CMK (cell line): ENCODE measurements at regions not wholly inside any gene's neighbourhood (a gene's known extent, or its start where the extent isn't known, plus 50 kb on each side); places are given as distances from the start of the nearest gene placed in this dataset.
"Not testable (repeated sequence)": the region's sequence is repeated elsewhere in the genome, so short reads cannot be mapped to it uniquely, and the experiment has no call there.

ENCODE experiments used
- DNase-seq: peaks from one replicate; pipeline ENCODE4 v3.0.0-alpha.2; 2010; ENCODE audit warnings: low read depth

DNA sequence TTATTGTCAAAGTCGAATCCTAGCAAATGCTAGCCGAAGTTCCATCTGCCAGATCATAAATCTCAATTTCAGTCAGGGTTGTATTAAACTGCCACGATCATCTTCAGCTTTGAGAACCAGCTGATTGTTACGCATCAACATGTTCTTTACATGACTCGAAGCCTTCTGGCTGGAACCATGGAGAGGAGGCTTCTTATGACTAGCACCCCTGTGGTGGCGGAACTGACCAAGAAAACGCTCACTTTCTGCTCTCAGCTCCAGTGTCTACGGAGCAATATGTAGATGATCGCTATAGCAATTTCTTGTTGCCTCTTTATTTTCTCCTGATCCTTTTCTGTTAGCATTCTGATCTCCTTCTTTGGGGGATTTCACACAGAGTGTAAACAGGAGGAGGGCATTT, 479.4 kb upstream of the SLC35B3 start:
- DNase-seq = no peak

DNA sequence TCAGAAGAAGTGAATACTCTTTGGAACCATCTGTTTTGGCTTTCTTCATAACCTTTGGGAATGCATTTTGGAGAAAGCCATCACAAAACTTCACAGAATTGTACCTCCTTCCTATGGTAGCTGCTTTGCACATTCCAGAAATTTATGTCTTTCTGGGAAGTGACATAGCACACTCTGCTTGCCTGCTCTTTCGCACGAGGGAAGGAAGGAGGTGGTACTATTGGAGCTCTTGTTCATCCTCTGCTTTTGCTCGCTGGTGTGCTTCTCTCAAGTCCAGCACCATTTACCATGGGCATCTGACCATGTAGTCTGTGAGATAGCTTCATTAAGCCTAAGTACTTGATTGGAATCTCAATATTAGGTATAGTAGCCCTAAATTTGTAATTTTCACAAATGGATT, 473.3 kb upstream of the SLC35B3 start:
- DNase-seq = no peak

DNA sequence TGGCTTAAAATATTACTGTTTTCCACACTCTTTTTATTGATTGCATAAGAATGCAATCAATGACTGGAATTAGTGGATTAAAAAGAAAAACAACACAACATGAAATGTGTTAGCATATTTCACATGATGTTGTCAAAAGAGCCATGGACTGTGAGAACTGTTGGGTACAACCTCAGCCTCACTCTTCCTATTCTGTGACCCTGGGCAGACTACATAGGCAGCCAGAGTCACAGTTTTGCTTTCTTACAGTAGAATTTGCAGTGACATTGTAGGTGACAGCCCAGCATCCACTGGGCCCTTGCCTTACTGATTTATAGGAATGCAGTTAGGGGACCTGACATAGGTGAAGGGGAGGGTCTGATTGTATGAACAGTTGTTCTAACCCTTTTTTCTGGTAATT, 471.4 kb upstream of the SLC35B3 start:
- DNase-seq = no peak

DNA sequence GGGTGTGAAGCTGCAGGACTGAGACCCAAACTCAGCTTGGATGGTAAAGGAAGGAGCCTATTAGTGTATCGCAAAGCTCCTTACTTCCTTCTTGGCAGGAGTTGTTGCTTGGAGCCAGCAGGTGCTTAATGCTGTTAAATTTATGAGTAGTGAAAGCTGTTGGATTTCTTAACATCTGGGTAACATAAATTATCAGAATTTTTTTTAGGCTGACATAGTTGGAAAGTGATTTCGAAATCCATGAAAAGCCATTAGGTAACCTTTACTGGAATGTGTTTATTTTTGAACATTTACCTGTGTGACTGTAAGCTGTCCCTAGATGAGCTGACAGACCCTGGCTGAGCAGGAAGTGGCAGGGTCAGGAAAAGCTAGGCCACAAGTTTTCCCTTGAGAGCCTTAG, 470.4 kb upstream of the SLC35B3 start:
- DNase-seq = no peak

DNA sequence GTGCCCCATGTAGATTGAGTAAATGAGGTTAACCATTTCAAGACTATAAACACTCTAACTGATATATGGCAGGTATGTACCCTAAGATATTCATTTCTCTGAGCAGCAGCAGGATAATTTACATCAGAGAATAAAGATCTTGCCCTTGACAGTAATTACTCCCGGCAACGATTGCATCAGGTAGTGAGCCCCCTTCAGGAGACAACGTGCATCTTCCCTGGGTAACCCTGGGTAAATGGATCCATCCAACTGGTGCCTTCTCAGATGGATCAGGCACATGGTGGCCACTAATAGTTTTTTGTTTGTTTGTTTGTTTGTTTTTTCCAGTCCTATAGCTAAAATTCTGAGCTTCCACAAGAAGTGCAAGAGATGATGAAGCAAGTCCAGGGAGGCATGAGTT, 469.4 kb upstream of the SLC35B3 start:
- DNase-seq = no peak

DNA sequence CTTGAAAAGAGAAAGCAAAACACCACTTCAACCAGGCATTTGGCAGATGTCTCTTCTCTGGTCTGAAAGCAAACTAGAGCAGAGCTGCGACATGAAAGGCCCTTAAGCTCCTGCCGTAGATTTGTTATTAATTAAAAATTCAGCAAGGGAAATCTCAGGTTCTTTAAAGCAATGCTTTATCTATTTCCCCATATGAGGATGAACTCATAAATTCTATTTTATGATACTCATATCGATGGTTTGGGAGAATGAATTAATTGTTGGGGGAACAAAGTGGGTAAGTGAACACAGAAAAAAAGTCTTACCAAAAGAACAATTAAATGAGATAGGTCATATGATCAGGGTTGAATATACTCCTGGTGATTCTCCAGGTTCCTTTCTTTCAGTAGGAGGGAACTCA, 464.7 kb upstream of the SLC35B3 start:
- DNase-seq = no peak

DNA sequence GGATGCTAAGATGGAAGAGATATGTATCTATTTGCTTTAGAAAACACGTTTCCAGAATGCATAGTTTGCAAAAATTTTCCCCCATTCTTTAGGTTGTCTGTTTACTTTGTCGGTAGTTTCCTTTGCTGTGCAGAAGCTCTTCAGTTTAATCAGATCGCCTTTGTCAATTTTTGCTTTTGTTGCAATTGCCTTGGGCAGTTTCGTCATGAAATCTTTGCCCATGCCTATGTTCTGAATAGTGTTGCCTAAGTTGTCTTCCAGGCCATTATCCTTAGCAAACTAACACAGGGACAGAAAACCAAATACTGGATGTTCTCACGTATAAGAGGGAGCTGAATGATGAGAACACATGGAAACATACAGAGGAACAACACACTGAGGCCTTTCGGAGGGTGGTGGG, 454.2 kb upstream of the SLC35B3 start:
- DNase-seq = no peak

DNA sequence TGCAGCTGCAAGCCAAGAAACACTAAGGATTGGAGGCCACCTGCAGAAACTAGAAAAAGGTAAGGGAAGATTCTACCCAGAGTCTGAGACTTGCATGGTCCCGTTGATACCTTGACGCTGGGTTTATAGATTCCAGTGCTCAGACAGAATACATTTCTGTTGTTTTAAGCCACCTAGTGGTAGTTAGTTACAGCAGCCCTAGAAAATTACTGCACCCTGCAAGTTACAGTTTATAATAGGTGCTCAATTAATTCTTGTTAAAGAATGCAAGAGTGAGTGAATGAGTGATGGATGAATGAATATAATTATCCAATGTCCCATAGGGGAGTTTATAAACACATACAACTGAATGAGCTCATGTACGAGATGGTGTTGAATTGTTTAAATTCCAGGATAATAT, 453.1 kb upstream of the SLC35B3 start:
- no peak for DNase-seq

DNA sequence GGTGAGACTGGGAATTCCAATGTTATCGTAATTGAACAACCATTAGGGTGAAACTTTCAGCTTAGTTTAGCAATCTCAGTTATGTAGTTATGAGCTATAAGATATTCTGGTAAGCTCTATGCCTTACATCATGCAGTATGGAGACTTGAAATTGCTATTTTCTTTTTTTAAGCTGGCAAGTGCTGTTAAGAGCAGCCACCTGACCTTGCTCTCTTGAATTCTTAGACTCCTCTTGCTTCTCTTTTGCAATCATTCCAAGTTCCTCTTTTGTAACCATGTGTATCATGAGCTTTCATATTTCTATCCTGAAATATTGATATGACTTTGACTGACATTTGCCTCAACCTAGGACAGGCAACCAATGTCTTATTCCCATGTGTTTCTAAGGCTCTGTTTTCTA, 446.3 kb upstream of the SLC35B3 start:
- DNase-seq = no peak

DNA sequence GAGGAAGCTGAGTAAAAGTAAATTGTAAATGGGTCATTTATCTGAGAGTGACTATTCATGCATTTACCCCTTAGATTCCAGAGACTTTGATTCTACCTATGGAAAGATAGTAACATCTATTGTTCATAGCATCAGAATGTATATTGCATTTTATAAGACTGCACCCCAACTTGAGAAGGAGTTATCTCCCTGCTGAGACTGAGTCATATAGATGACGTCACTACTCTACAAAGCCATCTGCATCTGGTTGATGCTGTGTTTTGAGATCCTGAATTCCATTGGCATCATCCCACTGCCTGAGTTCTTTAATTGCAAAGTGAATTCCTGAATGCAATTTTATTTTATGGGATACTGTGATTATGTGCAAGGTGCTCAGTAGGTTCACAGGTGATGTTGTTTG, 444.0 kb upstream of the SLC35B3 start:
- no peak for DNase-seq

DNA sequence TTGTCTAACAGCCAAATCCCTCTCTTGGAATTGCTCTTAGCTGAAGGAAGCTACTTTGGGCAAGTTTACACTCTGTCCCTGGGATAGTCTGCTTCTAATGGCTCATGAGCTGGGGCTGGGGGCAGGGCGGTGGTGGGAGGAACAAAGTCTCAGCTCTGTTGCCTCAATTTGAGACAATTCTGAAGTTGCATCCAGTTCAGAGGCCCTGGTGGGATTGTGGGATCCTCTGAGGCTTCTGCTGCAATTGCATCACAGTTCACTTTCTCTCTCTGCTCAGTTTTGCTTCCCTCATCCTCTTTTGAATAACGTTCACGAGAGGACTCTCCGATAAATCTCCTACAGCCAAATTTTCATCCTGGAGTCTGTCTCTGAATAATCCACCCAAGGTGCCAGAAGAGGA, 440.6 kb upstream of the SLC35B3 start:
- no peak for DNase-seq

DNA sequence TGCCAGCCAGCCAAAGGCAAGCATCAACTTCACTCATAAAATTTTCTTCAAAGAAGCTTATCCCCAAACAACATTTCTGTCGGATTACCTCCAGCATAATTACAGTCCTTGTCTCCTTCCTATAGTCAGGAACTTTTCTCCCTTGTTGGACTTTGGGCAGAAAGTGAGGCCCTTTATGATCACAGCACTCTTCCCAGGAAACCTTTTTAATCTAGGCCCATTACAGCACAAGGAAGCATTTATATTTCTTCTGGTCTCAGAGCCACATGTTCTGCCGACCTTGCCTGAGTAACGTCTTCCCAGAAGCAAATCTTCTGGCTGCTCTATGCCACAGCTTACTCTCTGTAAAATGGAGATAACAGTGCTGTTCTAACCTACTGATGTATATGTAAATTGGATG, 437.2 kb upstream of the SLC35B3 start:
- DNase-seq = no peak

DNA sequence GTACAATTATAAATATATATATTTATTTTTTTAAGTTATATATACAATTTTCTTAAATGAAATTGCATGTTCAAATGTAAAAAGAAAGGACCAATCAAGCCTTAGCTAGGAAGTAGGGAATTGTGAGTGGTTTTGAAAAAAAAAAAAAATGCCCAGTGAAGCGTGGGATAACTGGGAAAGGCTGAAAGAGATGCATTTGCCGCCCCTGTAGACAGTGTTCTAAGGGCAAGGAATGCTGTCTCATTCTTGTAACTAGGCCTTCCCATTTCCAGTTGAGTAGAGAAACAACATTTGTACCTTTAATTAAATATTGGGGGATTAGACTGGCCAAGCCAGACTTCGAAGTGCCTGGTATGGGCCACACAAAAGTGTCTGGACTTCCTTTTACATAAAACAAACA, 430.1 kb upstream of the SLC35B3 start:
- no peak for DNase-seq

DNA sequence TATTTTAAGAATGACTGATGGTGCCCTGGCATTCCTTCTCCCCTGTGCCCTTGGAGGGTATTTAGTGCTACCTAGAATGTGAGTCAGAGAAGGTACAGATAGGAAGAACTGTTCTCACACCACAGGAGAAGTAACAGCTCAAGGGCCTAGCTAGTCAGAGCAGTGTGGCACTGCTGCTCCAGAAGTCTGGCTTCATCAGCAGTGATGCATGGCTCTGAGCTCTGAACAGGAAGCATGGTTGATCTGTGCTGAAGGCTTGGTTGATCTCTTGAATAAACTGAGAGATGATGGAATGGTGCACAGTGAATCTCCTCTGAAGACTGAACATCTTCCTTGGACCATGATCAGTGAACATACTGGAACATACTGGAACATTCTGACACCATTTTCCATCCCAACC, 425.3 kb upstream of the SLC35B3 start:
- DNase-seq = no peak

DNA sequence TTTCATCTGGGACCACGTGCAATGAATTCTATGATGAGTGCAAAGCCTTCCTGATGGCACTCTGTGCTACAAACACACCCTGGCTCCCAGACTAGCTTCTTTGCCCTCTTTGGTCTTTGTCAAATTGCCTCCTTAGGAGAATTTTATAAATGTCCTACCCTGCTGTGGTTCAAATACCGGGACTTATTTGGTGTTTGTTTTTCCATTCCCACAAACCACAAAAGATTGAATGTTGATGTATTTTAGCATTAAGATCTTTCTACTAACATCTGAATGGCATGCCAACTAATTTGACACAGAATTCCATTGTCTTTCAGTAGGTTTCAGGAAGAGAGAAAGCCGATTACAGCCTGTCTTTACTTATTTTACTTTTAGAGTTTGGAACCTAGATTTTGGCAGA, 424.2 kb upstream of the SLC35B3 start:
- no peak for DNase-seq

DNA sequence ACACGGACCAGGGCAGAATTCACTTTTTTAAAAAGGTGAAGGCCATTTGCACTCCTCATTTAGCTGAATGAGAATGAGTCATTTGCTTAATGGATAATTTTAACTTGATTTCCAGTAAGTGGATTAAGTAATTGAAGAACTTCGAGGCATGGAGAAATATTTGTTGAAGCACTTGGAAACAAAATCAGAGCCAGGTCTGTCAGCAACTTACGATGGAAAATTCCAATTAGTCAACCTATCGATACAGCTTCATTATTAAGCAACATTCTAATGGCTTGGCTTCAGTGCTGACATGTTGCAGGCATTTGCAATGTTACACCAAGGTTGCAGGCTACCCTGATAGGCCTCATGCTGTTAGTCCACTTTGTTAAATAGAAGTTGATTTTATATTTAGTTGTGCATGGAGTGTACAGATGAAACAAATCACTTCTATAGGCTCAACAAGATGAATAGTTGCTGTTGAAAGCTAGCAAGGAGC, 423.5 kb upstream of the SLC35B3 start:
- DNase-seq = no peak

DNA sequence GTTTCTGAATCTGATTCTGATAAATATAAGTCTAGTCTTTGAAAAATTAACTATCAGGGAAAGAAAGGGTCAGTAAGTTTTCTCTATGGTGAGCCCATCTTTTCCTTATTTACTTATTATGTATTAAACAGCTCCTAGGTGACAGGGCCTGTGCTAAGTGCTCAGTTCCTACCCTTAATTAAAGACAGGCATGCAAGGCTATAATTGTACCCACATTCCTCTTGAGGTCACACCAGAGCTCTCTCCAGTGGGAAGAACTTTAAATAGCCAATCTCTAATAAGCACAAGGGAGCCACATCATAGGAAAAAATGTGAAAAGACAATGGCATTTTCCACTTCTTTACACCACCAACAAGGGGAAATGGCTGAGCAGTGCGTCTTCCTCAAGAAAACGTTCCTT, 421.8 kb upstream of the SLC35B3 start:
- no peak for DNase-seq

DNA sequence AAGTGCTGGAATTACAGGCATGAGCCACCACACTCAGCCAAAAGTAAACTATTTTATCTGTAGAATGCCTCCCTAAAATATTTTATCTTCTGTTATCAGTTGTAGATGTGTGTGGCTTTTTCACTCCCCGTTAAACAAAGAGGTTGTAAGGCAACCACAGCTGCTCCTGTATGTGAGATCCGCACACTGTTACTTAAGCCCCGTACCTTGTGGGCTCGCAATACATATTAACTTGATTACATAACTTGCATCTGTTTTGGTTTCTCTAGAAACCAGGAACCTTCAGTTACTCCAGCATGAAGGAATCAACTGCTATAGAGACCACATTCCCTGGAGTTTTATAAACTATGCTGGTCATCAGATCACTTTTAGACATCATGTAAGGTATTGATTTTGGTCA, 420.1 kb upstream of the SLC35B3 start:
- no peak for DNase-seq

DNA sequence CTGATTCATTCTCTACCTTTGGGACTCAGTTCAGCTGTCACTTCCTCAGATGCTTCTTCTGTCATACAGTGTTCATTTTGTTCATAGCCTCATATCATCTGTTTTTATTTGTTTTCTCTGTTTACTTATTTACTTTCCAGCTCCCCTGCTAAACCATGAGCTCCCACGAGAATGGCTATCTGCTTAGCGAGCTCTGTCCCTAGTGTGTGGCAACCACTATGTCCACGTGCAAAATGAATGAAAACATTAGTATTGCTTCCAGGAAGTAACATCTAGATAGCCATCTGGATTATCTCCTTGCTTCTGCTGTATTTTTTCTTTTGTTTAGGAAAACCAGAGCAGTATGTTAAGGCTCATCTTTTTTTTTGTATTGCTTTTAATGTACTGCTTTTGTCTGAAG, 417.0 kb upstream of the SLC35B3 start:
- no peak for DNase-seq

DNA sequence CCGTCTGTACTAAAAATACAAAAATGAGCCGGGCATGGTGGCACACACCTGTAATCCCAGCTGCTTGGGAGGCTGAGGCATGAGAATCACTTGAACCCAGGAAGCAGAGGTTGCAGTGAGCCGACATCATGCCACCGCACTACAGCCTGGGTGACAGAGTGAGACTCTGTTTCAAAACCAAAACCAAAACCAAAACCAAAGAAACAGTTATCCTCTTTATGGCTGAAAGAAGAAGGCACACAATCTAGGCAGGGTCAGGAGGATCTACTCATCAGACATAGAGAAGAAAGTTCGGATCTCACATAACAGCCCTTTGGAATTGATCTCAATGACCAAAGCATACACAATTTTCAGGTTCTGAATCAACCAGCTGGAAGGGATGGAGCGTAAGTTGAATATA, 411.3 kb upstream of the SLC35B3 start:
- not testable (repeated sequence) for DNase-seq

DNA sequence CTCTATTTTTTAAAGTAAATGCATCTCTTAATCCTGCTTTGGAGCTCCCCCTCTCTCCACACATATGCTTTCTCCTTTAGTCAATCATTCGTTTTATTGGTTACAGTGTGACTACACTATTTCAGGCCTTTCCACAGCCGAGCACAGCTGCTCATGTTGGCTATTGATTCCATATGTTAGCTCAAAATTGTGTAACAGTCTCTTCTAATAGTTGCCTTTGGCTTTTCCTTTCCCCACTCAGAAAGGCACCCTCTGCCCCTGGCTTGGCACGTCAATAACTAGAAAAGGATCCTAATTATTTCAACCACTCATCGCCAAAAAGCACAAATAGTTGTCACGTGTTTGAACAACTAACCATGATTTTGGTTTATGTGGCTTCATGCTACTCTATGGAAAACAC, 410.3 kb upstream of the SLC35B3 start:
- no peak for DNase-seq

DNA sequence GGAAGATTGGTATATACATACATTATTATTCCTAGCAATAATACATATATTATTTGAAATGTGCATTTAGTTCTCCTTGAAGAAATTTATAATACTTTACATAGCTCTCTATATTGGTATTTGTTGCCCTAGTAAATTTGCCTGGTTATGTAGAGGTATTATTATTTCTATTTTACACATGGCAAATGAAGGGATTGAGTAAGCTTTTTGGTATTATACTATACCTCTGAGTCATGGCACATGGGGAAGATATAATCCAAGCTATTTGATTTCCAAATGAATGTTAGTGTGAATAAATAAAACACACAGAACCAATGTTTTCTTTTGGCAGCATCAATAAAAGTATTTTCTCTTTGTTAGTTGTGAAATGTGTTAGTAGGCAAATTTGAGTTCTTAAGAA, 409.6 kb upstream of the SLC35B3 start:
- DNase-seq = no peak

DNA sequence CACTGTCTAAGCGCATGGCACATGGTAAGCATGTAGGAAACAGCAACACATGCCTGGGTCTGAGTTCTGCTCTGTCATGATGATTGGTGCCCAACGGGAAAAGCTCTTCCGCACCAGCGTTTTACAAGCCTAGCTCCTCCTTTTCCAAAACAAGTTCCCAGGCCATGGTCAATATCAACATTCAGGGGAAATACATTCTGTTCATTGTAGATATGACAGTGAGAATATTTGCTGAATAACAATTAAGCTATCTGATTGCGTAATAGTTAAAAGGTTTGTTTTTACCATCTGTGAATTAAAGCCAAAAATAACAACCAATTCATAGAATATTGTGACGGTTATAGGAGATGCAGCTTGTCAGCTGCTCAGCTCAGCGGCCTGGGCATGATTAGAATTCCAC, 404.3 kb upstream of the SLC35B3 start:
- DNase-seq = no peak

DNA sequence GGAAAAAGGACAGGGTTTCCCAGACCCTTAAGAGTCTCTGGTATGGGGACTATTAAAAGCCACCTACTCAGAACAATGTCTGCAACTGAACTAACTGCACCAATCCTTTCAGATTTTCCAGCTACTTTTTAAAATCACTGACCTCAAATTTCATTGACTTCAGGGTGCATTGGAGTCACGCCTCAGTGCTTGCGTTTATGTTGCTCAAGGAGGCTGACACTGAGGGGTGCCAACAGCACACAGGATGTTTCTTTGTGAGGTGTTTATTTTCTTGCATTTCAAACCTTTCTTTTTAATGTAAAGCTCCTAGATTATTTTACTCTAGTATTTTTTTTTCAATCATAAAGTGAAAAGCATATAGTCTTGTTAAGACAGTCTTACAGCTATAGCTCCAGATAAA, 402.0 kb upstream of the SLC35B3 start:
- DNase-seq = no peak

DNA sequence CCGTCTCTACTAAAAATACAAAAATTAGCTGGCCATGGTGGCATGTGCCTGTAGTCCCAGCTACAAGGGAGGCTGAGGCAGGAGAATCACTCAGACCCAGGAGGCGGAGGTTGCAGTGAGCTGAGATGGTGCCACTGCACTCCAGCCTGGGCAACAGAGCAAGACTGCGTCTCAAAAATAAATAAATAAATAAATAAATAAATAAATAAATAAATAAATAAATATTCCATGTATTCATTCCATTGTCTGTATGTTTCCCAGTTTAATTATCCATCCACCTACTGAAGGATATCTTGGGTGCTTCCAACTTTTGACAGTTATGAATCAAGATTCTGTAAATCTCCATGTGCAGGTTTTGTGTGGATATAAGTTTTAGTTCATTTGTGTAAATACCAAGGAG, 397.4 kb upstream of the SLC35B3 start:
- DNase-seq = not testable (repeated sequence)
